IgD-negative memory B cell (primary cell): ENCODE measurements at regions not wholly inside any gene's neighbourhood (a gene's known extent, or its start where the extent isn't known, plus 50 kb on each side); places are given as distances from the start of the nearest gene placed in this dataset.
"Not testable (repeated sequence)": the region's sequence is repeated elsewhere in the genome, so short reads cannot be mapped to it uniquely, and the experiment has no call there.

Experiments used
- H3K27ac Mint-ChIP-seq, 3 donors: one replicate each; pipeline ENCODE4 v1.8.0; 2020 to 2022; ENCODE audit warnings: mild to moderate bottlenecking in 3 of 3, mixed read lengths in 3 of 3, moderate library complexity in 1 of 3
- H3K27me3 Mint-ChIP-seq: one replicate; pipeline ENCODE4 v1.8.0; 2021; ENCODE audit warnings: mixed read lengths
- H3K36me3 Mint-ChIP-seq: one replicate; pipeline ENCODE4 v1.8.0; 2020; ENCODE audit warnings: mild to moderate bottlenecking, mixed read lengths
- H3K4me1 Mint-ChIP-seq, 3 donors: one replicate each; pipeline ENCODE4 v1.8.0; 2020 to 2022; ENCODE audit warnings: mixed read lengths in 3 of 3, mild to moderate bottlenecking in 1 of 3
- H3K4me3 Mint-ChIP-seq, 4 donors: one replicate each; pipeline ENCODE4 v1.8.0; 2020 to 2022; ENCODE audit warnings: mild to moderate bottlenecking in 4 of 4, mixed read lengths in 4 of 4, moderate library complexity in 3 of 4
- H3K9me3 Mint-ChIP-seq, 3 donors: one replicate each; pipeline ENCODE4 v1.8.0; 2020 to 2021; ENCODE audit warnings: mixed read lengths in 3 of 3, mild to moderate bottlenecking in 1 of 3

DNA sequence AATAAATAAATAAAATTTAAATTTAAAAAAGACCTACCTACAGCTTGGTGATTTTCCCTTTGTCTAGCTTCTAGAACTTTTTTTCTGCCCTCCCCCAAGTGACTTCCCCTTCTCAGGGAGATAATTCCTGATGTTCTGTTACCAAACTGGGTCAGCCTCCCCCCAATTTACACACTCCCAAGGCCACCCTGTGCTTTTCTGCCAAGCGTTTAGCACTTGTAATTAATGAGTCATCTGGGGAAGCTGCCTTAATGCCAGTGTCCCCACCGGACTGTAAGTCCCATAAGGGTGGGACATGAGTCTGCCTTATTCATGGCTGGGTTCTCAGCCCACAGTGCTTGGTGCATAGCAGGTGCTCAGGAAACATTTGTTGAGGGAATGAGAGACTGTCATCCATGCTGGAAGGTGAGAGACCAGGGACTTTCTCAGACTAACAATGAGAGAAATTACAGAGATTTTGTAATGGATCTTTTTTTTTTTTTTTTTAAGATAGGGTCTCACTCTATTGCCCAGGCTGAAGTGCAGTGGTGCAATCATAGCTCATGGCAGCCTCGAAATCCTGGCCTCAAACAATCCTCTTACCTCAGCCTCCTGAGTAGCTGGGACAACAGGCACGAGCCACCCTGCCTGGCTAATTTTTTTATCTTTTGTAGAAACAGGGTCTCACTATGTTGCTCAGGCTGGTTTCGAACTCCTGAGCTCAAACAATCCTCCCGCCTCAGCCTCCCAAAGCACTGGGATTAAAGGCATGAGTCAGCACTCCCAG is 106.8 kb downstream of the PHETA1 start:
- no peaks in the 10 kb centered on the region for H3K9me3 Mint-ChIP-seq
- H3K4me1 Mint-ChIP-seq: no peaks in the 10 kb centered on the region
- no peak overlapping the region for H3K4me3 Mint-ChIP-seq
- peaks cover 2% of the 10 kb centered on the region for H3K27me3 Mint-ChIP-seq
- H3K36me3 Mint-ChIP-seq: no peaks in the 10 kb centered on the region
- H3K27ac Mint-ChIP-seq: no peak overlapping the region

DNA sequence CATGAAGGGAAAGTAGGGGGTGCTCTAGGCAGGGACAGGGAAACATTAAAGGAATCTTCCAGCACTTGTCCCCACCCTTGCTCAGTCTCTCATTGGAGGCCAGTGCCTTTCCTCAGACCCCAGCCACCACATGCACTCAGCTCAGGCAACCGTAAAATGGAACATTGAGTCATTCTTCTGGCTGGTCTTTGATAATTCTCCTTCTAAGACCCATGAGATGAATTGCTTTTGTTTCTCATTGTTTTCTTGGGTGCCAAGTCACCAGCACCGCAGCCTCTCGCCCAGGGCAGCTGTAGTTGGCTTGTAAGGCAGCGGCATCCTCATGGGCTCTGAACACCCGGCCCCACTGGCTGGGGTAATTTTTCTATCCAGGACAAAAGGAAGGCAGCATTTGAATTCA is 108.2 kb downstream of the PHETA1 start:
- Mint-ChIP-seq H3K4me3 (no peak overlapping the region), H3K27ac (no peak overlapping the region), H3K4me1 (no peaks in the 10 kb centered on the region), H3K27me3 (peaks cover 2% of the 10 kb centered on the region), H3K9me3 (no peaks in the 10 kb centered on the region), H3K36me3 (no peaks in the 10 kb centered on the region)

GRCh38 chr12:111259231-111259630 is 109.7 kb downstream of the PHETA1 start:
- peaks cover 3% of the 10 kb centered on the region for H3K27me3 Mint-ChIP-seq
- H3K36me3 Mint-ChIP-seq: no peaks in the 10 kb centered on the region
- no peak overlapping the region for H3K27ac Mint-ChIP-seq
- no peaks in the 10 kb centered on the region for H3K4me1 Mint-ChIP-seq
- no peak overlapping the region for H3K4me3 Mint-ChIP-seq
- no peaks in the 10 kb centered on the region for H3K9me3 Mint-ChIP-seq

- H3K4me3 Mint-ChIP-seq: peak overlapping the region in 1 of 4 donors; percentile 22
- not testable (repeated sequence) for H3K27me3 Mint-ChIP-seq, H3K36me3 Mint-ChIP-seq, H3K4me1 Mint-ChIP-seq, H3K9me3 Mint-ChIP-seq, H3K27ac Mint-ChIP-seq
Measured at GRCh38 chr12:111258081-111258480, 110.8 kb downstream of the PHETA1 start.

DNA sequence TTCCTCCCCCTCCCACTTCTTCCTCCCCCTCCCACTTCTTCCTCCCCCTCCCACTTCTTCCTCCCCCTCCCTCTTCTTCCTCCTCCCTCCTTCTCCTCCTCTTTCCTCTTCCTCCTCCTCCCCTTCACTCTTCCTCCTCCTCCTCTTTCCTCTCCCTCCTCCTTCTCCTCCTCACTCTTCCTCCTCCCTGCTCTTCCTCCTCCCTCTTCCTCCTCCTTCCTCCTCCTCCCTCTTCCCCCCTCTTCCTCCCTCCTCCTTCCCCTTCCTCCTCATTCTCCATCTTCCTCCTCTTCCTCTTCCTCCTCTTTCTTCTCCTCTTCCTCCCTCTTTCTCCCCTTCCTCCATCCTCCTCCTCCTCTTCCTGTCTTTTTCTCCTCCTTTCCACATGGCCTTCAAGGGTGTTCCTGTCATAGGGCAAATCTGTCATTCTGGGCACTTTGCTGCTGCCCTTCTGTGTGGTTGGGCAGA is 111.4 kb downstream of the PHETA1 start:
- no peaks in the 10 kb centered on the region for H3K4me1 Mint-ChIP-seq
- no peaks in the 10 kb centered on the region for H3K9me3 Mint-ChIP-seq
- H3K36me3 Mint-ChIP-seq: no peaks in the 10 kb centered on the region
- H3K4me3 Mint-ChIP-seq: no peak overlapping the region
- H3K27me3 Mint-ChIP-seq: peaks cover 6% of the 10 kb centered on the region
- no peak overlapping the region for H3K27ac Mint-ChIP-seq

- Mint-ChIP-seq H3K4me1 (no peaks in the 10 kb centered on the region), H3K4me3 (no peak overlapping the region), H3K27ac (peak overlapping the region in 1 of 3 donors; percentile 76), H3K9me3 (no peaks in the 10 kb centered on the region), H3K27me3 (peaks cover 6% of the 10 kb centered on the region), H3K36me3 (no peaks in the 10 kb centered on the region)
Measured at GRCh38 chr12:111256629-111257434, 112.1 kb downstream of the PHETA1 start.

DNA sequence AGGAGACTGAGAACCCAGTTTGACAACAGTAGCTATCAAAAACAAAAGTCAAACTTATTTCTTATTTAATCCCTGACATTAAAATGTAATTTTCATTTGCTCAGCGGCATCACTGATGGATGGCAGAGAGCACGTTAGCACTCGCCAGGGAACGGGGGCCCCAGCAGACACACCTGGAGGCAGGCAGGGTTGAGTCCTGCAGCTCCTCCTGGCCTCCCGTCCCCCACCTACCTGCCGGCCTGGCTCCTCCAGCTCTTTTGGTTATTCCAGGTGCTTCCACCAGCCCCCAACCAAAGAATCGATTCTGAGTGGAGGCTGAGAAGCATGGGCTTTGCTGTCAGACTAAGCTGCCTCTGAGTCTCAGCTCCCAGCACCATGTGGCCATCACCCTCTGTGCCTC is 113.6 kb downstream of the PHETA1 start:
- H3K27me3 Mint-ChIP-seq: peaks cover 6% of the 10 kb centered on the region
- H3K36me3 Mint-ChIP-seq: no peaks in the 10 kb centered on the region
- no peak overlapping the region for H3K4me3 Mint-ChIP-seq
- peak overlapping the region in 1 of 3 donors; percentile 19 for H3K27ac Mint-ChIP-seq
- no peaks in the 10 kb centered on the region for H3K4me1 Mint-ChIP-seq
- H3K9me3 Mint-ChIP-seq: no peaks in the 10 kb centered on the region

DNA sequence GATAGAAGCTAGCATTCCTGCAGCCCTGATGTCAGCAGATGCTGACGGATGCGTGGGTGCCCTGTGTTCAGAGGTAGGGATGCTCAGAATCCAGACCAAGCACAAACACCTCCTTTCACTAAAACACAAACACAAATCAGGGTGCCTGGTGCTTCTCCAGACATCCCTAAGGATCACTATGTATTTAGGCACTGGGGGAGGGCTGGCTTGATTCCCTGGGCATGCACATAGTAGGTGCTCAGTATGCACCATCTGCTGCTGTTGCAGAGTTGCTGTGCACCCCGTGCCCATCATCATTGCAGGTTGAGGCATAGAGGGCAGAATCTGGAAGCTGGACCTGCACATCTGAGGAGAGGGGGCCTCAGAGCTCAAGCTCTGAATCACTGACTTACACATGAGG is 114.8 kb downstream of the PHETA1 start:
- no peaks in the 10 kb centered on the region for H3K9me3 Mint-ChIP-seq
- H3K4me3 Mint-ChIP-seq: no peak overlapping the region
- H3K27me3 Mint-ChIP-seq: peaks cover 6% of the 10 kb centered on the region
- no peak overlapping the region for H3K27ac Mint-ChIP-seq
- no peaks in the 10 kb centered on the region for H3K4me1 Mint-ChIP-seq
- H3K36me3 Mint-ChIP-seq: no peaks in the 10 kb centered on the region

DNA sequence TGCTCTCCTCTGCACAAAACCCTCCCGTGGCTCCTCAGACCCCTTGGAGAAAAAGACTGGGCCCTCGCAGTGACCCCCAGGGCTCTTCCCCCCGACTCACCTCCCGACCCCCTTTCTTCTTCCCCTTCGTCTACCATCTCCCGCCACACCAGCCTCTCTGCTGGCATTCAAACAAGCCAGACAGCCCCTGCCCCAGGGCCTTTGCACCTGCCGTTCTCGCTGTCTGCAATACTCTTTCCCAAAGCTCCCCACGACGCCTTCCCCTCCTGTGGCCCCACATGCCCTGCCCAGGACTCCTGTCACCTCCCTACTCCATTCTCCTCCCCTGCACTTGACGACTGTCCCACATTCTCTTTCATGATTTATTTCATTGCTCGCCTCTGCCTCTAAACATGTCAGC is 115.7 kb downstream of the PHETA1 start:
- H3K4me1 Mint-ChIP-seq: no peaks in the 10 kb centered on the region
- peaks cover 6% of the 10 kb centered on the region for H3K27me3 Mint-ChIP-seq
- H3K27ac Mint-ChIP-seq: no peak overlapping the region
- H3K9me3 Mint-ChIP-seq: no peaks in the 10 kb centered on the region
- no peaks in the 10 kb centered on the region for H3K36me3 Mint-ChIP-seq
- H3K4me3 Mint-ChIP-seq: no peak overlapping the region

- Mint-ChIP-seq H3K27me3 (peaks cover 13% of the 10 kb centered on the region), H3K27ac (no peak overlapping the region), H3K36me3 (no peaks in the 10 kb centered on the region), H3K4me3 (no peak overlapping the region), H3K9me3 (no peaks in the 10 kb centered on the region), H3K4me1 (no peaks in the 10 kb centered on the region)
Measured at GRCh38 chr12:111251787-111252186, 117.1 kb downstream of the PHETA1 start.

DNA sequence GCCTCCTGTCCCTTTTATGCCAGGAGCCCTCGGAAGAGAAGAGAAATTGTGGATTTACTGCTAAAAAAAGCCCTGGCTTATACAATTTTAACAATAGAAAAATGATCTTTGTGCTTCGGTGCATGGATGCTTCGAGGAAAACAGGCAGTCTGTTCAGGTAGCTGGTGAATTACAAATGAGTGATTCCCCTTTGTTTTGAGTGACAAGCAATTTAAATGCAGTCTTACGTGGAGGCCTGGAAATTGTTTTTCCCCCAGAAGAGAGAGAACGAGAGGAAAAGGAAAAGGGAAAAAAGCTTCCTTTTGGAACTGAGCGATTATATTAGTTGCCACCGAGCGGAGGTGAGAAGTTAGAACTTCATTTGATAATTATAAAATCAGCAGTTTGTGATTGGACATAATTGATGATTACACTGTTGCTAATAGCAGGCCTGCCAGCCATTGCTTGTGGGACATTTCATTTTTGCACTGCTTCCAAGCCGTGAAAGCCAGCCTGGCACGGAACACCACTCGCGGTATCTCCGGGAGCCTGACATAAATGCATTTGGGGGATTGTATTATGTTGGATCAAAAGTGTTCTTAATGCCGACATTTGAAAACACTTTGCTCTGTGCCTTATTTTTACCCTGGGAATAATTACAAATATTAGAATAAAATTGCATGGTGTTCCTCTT is 117.7 kb downstream of the PHETA1 start:
- Mint-ChIP-seq H3K4me1 (no peaks in the 10 kb centered on the region), H3K9me3 (peaks cover 0 to 2% (median 0%) of the 10 kb centered on the region in 3 donors), H3K27ac (no peak overlapping the region), H3K36me3 (no peaks in the 10 kb centered on the region), H3K27me3 (peaks cover 14% of the 10 kb centered on the region), H3K4me3 (no peak overlapping the region)

DNA sequence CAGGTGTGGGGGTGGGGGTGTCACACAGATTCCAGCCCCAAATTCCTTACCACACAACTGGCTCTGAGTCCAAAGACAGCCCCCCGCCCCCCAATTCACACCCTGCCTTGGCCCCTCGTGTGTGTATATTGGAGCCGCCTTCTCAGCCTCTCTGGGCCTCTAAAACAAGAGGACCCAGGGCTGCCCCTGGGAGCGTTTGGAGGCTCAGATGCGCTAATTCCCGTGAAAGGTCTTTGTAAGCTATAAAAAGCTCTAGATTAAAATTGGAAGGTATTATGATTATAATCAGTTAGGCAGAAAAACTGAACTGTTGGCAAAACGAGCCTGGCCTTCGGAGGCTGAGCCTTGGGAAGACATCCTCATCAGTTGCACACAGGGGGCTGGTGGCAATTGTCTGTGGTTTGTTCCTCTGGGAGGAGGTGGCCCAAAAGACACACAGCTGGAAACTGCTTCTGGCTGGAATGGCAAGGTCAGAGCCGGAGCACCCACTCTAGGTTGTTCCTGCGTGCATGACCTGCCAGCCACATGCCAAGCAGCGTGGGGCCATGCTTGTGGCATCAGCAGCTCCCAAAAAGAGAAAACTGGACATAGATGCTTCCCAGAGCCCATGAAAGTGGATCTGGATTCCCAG is 118.5 kb downstream of the PHETA1 start:
- Mint-ChIP-seq H3K27ac (no peak overlapping the region), H3K4me1 (no peaks in the 10 kb centered on the region), H3K36me3 (no peaks in the 10 kb centered on the region), H3K9me3 (peaks cover 0 to 2% (median 0%) of the 10 kb centered on the region in 3 donors), H3K27me3 (peaks cover 14% of the 10 kb centered on the region), H3K4me3 (no peak overlapping the region)

GRCh38 chr12:111249757-111250156 is 119.1 kb downstream of the PHETA1 start:
- Mint-ChIP-seq H3K4me1 (no peaks in the 10 kb centered on the region), H3K36me3 (no peaks in the 10 kb centered on the region), H3K27me3 (peaks cover 14% of the 10 kb centered on the region), H3K27ac (peak overlapping the region in 1 of 3 donors; percentile 47), H3K9me3 (peaks cover 0 to 2% (median 0%) of the 10 kb centered on the region in 3 donors), H3K4me3 (no peak overlapping the region)

DNA sequence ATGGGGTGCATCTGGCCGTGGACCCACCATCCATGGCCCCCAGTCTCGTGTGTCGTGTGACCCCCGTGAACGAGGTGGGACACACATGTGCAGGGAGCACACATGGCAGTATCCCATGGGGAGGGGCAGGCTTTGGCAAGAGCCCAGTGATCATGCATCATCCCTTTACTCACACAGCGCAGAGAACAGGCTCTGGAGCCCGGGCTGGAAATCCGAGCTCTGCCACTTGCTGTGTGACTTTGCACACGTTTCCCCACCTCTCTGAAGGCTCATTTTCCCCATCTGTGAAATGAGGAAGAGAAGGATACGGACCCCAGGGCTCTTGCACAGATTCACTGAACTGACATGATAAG is 119.9 kb downstream of the PHETA1 start:
- no peaks in the 10 kb centered on the region for H3K36me3 Mint-ChIP-seq
- no peak overlapping the region for H3K4me3 Mint-ChIP-seq
- H3K27me3 Mint-ChIP-seq: peaks cover 12% of the 10 kb centered on the region
- H3K9me3 Mint-ChIP-seq: peaks cover 0 to 2% (median 0%) of the 10 kb centered on the region in 3 donors
- no peaks in the 10 kb centered on the region for H3K4me1 Mint-ChIP-seq
- H3K27ac Mint-ChIP-seq: no peak overlapping the region
